ENCODE measurements at regions not wholly inside any gene's neighbourhood (a gene's known extent, or its start where the extent isn't known, plus 50 kb on each side); places are given as distances from the start of the nearest gene placed in this dataset.
A peak's percentile ranks its signal among the peaks of the same experiment; 100 is the strongest.

DNA sequence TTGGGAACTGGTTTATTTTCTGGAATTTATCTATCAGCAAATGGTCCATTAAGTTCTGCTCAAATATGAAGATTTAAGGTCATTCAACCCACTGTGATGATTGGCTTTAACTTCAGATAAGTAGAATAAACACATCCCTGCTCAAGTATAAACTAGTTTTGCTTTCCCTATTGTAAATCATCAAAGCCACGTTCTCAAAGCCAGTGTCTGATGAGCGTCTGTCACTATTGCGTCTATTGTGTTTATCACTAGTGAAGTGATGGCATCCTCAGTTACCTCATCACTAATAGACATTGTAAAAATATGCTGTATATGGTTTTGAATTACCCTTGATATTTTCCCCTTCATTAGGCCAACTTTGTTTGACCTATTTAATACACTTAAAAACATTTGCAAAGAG, 351.3 kb downstream of the BCAT1 start:
- no peak overlapping the region for H3K27ac Mint-ChIP-seq (ENCODE audit: unreplicated experiment)
- no peaks in the 10 kb centered on the region for H3K9me3 Mint-ChIP-seq (ENCODE audit: unreplicated experiment)
- H3K4me1 Mint-ChIP-seq (ENCODE audit: unreplicated experiment): no peaks in the 10 kb centered on the region
- DNase-seq (ENCODE audit: low spot score): no peak
- TF ChIP-seq CTCF (IDR thresholded peaks at IDR 0.05; ENCODE audit: unreplicated experiment): no peak
- H3K4me3 Mint-ChIP-seq (ENCODE audit: unreplicated experiment): no peak overlapping the region
- H3K36me3 Mint-ChIP-seq (ENCODE audit: low read depth, unreplicated experiment): no peaks in the 10 kb centered on the region
- H3K27me3 Mint-ChIP-seq (ENCODE audit: unreplicated experiment): no peaks in the 10 kb centered on the region

- no peaks in the 10 kb centered on the region for H3K4me1 Mint-ChIP-seq (ENCODE audit: unreplicated experiment)
- H3K27ac Mint-ChIP-seq (ENCODE audit: unreplicated experiment): no peak overlapping the region
- TF ChIP-seq CTCF (IDR thresholded peaks at IDR 0.05; ENCODE audit: unreplicated experiment): peak; percentile 77
- H3K36me3 Mint-ChIP-seq (ENCODE audit: low read depth, unreplicated experiment): no peaks in the 10 kb centered on the region
- no peak for DNase-seq (ENCODE audit: low spot score)
- H3K27me3 Mint-ChIP-seq (ENCODE audit: unreplicated experiment): no peaks in the 10 kb centered on the region
- no peaks in the 10 kb centered on the region for H3K9me3 Mint-ChIP-seq (ENCODE audit: unreplicated experiment)
- no peak overlapping the region for H3K4me3 Mint-ChIP-seq (ENCODE audit: unreplicated experiment)
Observed at GRCh38 chr12:24596768-24597388, 352.0 kb downstream of the BCAT1 start.

- peak; percentile 79 for TF ChIP-seq CTCF (IDR thresholded peaks at IDR 0.05; ENCODE audit: unreplicated experiment)
- Mint-ChIP-seq H3K9me3 (ENCODE audit: unreplicated experiment) (no peaks in the 10 kb centered on the region), H3K4me1 (ENCODE audit: unreplicated experiment) (no peaks in the 10 kb centered on the region), H3K27ac (ENCODE audit: unreplicated experiment) (no peak overlapping the region), H3K36me3 (ENCODE audit: low read depth, unreplicated experiment) (no peaks in the 10 kb centered on the region), H3K27me3 (ENCODE audit: unreplicated experiment) (no peaks in the 10 kb centered on the region), H3K4me3 (ENCODE audit: unreplicated experiment) (no peak overlapping the region)
- peak; percentile 25 for DNase-seq (ENCODE audit: low spot score)
Observed at GRCh38 chr12:24595652-24596235, 353.2 kb downstream of the BCAT1 start.

GRCh38 chr12:24591715-24592440, 357.0 kb downstream of the BCAT1 start:
- TF ChIP-seq CTCF (IDR thresholded peaks at IDR 0.05; ENCODE audit: unreplicated experiment): no peak
- DNase-seq (ENCODE audit: low spot score): no peak
- Mint-ChIP-seq H3K27ac (ENCODE audit: unreplicated experiment) (no peak overlapping the region), H3K27me3 (ENCODE audit: unreplicated experiment) (no peaks in the 10 kb centered on the region), H3K4me3 (ENCODE audit: unreplicated experiment) (no peak overlapping the region), H3K9me3 (ENCODE audit: unreplicated experiment) (no peaks in the 10 kb centered on the region), H3K4me1 (ENCODE audit: unreplicated experiment) (no peaks in the 10 kb centered on the region), H3K36me3 (ENCODE audit: low read depth, unreplicated experiment) (no peaks in the 10 kb centered on the region)

DNA sequence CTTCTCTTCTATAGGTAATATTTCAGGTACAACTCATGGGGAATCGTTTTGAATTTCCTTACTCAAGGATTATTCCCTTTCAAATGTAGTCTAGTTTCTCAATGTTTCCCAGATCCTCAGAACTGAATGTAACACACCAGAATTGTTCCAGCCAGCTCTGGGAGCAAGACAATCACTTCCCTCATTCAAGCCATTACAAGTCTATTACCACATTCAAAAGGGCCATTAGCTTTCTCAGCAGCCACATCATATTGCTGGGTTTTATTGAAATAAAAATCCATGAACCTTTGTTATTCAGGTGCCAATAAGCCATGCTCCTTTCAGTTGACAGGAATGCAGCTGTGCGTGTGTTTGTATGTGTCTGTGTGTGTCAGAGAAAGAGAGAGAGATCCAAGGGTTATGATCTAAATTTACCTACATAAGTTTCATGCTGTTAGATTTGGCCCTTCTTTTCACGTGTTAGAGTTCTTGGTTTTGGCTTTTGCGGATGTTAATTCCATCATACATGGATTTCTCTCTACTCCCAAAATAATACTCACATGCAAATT, 357.7 kb downstream of the BCAT1 start:
- H3K27ac Mint-ChIP-seq (ENCODE audit: unreplicated experiment): no peak overlapping the region
- no peaks in the 10 kb centered on the region for H3K9me3 Mint-ChIP-seq (ENCODE audit: unreplicated experiment)
- no peaks in the 10 kb centered on the region for H3K4me1 Mint-ChIP-seq (ENCODE audit: unreplicated experiment)
- no peak for TF ChIP-seq CTCF (IDR thresholded peaks at IDR 0.05; ENCODE audit: unreplicated experiment)
- no peaks in the 10 kb centered on the region for H3K27me3 Mint-ChIP-seq (ENCODE audit: unreplicated experiment)
- no peak for DNase-seq (ENCODE audit: low spot score)
- H3K4me3 Mint-ChIP-seq (ENCODE audit: unreplicated experiment): no peak overlapping the region
- no peaks in the 10 kb centered on the region for H3K36me3 Mint-ChIP-seq (ENCODE audit: low read depth, unreplicated experiment)

Measured in endothelial cell (in vitro differentiated cells).